GM19239 (cell line): ENCODE measurements at regions not wholly inside any gene's neighbourhood (a gene's known extent, or its start where the extent isn't known, plus 50 kb on each side); places are given as distances from the start of the nearest gene placed in this dataset.
"Not testable (repeated sequence)": the region's sequence is repeated elsewhere in the genome, so short reads cannot be mapped to it uniquely, and the experiment has no call there.

ENCODE experiments used
- DNase-seq: peaks from one replicate; pipeline ENCODE4 v3.0.0; 2011; ENCODE audit warnings: low spot score; ENCODE audit not compliant: insufficient read length
- FAIRE-seq: peaks from 2 replicates; lab custom pipeline; 2011; peaks lifted over from hg19 to GRCh38; lab: Jason Lieb, UNC

- DNase-seq (no peak), FAIRE-seq (no peak)
Measured at GRCh38 chr4:123530357-123530756, 133.8 kb downstream of the SPRY1 start.

GRCh38 chr4:123535037-123535748 is 138.6 kb downstream of the SPRY1 start:
- FAIRE-seq (no peak), DNase-seq (no peak)

- DNase-seq: no peak
Measured at GRCh38 chr4:123536225-123536624, 139.6 kb downstream of the SPRY1 start.

GRCh38 chr4:123537906-123538402 is 141.4 kb downstream of the SPRY1 start:
- not testable (repeated sequence) for FAIRE-seq, DNase-seq

More at GRCh38 chr4:123536225-123536624, 139.6 kb downstream of the SPRY1 start:
- FAIRE-seq: no peak

GRCh38 chr4:123545667-123546572 is 149.3 kb downstream of the SPRY1 start:
- no peak for FAIRE-seq

GRCh38 chr4:123546573-123547060 is 150.0 kb downstream of the SPRY1 start:
- FAIRE-seq: no peak
- no peak for DNase-seq

More at GRCh38 chr4:123545667-123546572, 149.3 kb downstream of the SPRY1 start:
- no peak for DNase-seq

- DNase-seq (no peak), FAIRE-seq (no peak)
Measured at GRCh38 chr4:123547216-123548165, 150.9 kb downstream of the SPRY1 start.

DNA sequence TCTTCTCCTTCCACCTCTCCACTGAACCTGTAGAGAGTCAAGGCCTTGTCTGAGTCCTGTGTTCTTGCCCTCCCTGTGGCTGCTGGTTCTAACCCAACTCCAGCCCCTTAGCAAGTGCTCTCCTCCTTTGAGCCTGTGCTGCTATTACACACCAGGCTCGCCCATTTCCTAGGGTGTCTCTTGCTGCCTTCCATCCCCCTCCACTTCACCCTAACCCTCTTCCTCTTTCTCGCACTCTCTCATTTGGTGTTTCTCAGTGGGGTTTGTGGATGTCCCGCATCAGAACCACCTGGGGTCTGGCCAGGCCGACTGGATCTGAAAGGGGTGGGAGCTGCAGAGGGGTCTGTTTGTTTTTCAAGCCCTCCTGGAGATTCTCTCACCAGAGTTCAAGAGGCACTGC is 156.7 kb downstream of the SPRY1 start:
- no peak for DNase-seq
- no peak for FAIRE-seq

GRCh38 chr4:123553733-123554637 is 157.4 kb downstream of the SPRY1 start:
- DNase-seq: no peak
- FAIRE-seq: no peak

DNA sequence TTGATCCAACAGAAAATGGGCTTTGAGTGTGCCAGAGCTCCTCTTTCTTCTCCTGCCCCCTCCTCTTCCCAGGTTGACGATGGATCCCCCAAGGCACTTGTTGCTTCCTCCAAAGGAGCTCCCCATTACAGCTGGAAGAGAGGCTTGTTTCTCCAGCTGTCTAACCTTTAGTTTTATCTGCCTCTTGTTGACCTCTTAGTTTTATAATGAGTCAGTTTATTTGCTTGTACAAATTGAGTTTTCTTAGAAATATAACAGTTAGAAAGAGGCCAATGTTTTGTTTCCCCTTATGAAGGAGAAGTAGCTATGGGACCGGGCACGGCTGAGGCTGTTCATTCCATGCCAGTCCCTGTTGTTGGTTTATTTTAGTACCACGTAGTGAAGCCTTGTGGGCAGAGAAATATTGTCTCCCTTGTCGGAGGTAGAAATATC is 158.2 kb downstream of the SPRY1 start:
- FAIRE-seq (no peak), DNase-seq (no peak)

GRCh38 chr4:123555233-123555806 is 158.7 kb downstream of the SPRY1 start:
- FAIRE-seq (no peak), DNase-seq (no peak)

DNA sequence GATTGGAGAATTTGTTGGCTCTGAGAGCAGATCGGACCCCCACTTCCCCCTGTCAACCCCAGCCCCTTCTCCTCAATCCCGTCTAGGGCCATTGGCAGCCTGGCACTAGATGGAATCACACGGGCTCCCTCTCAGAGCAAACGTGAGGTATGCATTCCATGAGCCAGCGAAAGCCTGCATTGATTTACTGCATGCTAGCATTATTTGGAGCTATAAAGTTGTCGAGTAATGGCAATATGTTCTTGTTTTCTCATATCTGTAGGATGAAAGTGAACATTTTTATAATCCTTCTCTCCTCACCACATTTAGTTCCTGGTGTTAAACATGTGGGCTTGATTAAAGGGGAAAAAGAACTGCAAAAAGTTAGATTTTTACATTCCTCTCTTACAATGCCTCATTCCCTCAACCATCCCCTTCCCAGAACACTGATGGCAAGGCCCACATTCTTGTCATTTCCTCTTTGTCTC is 159.2 kb downstream of the SPRY1 start:
- DNase-seq (no peak), FAIRE-seq (no peak)

GRCh38 chr4:123556526-123556925 is 159.9 kb downstream of the SPRY1 start:
- no peak for FAIRE-seq
- DNase-seq: no peak

- DNase-seq: no peak
- FAIRE-seq: no peak
Measured at GRCh38 chr4:123557857-123558536, 161.4 kb downstream of the SPRY1 start.

- no peak for DNase-seq
- no peak for FAIRE-seq
Measured at GRCh38 chr4:123558865-123559264, 162.3 kb downstream of the SPRY1 start.

DNA sequence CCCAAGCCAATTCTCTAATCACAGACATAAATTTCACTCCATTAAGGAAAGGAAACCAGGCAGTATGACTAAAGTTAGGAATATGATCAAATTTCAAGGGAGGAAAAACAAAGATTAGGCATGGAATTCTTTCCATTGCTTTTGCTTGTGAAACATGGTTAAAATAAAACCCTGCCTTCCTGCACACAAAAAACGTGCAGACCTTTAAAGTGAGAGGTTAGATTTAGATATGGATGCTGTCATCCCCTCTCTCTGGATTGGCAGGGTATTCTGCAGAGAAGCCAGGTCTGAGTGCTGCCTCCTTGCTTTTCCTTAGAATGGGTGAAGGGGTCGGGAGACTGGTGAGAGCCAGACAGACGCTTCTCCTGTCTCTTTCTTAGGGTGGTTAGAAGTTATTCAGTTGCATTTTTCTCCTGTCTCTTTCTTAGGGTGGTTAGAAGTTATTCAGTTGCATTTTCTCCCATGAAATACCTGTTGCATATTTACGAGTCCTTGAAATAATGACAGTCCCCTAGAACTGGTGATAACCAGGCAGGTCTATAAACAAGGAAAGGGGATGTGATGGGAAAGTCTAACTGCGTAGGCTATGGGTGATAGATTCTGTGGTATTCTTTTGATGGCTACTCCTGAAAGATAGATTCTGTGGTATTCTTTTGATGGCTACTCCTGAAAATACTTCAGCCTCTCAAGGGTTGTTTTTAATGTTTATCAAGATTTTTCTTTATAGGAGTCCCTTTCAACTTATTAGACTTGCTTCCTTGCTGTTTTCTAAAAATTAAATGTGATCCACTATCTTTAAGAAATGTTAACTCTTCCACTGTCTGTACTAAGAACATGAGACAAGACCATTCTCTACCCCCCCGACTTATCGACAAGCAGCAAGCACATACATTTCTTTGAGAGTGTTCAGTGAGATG is 163.6 kb downstream of the SPRY1 start:
- DNase-seq (no peak), FAIRE-seq (no peak)

DNA sequence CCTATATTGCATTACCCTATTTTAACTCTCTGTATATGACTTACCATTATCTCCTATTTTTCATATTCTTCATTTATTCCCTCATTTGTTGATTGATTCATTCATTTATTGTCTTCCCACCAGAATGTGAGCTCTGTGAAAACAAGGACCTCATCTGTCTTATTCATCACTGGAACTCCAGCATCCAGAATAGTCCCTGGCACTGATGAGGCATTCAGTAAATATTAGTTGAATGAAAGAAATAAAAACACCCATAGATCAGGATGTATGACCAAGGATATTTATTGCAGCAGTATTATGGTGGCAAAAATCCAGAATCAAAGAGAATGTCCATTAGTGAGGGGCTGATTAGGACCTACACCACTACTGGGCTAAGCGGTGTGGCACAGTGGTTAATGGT is 164.9 kb downstream of the SPRY1 start:
- DNase-seq (no peak), FAIRE-seq (no peak)
